NCI-H446 treated with DMSO at 0.1 percent for 48 hours (cell line): ENCODE measurements at regions not wholly inside any gene's neighbourhood (a gene's known extent, or its start where the extent isn't known, plus 50 kb on each side); places are given as distances from the start of the nearest gene placed in this dataset.

ENCODE experiments used
- DNase-seq: peaks from one replicate; lab custom pipeline; 2025; lab: John Stamatoyannopoulos, UW

DNA sequence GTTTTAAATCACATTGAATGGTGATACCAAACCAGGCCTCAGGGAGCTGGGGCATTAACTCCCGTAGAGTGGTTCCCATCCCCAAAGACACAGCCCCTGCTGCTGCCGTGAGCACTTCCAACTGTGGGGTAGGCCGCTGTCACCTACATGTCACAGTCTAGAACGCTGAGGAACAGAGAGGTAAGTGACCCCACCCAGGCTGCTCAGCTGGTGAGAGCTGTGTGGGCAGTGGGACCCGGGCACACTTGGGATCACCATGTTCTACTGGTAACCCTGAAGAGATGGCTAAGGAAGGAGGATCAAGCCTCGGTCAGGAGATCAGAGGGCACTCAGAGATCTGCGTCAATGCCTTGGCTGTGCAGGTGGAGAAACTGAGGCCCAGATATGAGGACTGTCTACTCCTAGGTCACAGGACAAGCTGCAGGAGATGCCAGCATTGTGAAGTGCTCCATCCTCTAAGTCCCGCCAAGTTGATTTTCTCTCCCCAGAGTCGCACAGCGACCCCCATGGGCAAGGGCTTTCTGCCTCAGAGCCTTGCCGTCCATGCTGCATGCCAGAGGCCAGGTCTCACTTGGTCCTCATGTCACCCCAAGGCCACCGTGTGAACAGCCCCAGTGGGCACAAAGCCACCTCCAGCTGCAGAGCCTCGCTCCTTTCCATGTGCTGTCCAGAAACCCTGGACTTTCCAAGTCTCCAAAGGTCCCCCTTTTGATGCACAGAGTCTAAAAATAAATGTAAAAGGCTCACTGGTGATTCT is 144.2 kb upstream of the OTOS start:
- no peak for DNase-seq

DNA sequence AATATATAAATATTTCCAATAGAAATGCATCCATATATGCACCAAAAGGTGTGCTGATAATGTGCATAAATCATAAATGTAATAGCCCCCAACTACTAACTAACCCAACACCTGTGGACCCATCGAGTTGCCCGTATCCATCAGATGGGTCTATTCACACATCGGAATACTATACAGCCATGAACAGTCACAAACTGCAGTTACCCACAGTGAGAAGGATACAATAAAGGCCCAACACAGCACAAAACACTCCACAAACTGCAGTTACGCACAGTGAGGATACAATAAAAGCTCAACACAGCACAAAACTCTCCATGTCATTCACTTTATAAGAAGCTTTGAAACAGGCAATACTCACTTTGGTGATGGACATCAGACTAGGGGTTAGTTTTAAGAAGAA is 145.3 kb upstream of the OTOS start:
- DNase-seq = no peak

DNA sequence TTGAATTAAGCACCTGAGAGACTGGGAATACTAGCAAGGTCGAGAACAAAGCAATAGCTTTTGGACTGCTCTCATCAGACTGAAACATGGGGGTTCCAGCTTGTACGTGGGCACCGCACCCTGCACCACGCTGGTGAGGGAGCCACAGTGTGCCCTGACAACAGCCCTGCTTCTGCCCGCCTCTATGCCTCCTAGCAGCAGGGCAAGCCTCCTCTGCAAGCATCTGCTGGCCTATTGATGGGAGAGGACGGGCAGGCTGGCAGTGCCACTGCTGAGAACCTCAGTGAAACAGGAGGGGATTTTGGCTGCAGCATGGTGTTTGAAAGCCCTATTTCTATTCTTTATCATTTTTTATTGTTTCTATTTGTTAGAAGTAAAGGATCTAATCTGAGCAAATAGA is 146.1 kb upstream of the OTOS start:
- DNase-seq = no peak

DNA sequence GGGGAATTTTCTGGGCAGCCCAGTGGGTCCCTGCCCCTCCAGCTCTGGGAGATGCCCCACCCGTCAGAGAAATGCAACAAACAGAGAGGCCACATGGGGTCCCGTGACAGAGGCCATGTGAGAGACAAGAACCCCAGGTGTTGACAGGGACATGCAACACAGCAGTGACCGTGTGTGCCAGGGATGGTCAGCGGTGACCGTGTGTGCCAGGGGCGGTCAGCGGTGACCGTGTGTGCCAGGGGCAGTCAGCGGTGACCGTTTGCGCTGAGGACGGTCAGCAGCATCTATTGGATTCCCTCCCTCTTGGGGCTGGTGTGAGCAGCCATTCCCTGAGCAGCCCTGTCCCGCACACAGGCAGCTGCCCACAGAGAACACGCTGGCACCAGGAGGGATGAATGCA is 146.6 kb upstream of the OTOS start:
- no peak for DNase-seq

DNA sequence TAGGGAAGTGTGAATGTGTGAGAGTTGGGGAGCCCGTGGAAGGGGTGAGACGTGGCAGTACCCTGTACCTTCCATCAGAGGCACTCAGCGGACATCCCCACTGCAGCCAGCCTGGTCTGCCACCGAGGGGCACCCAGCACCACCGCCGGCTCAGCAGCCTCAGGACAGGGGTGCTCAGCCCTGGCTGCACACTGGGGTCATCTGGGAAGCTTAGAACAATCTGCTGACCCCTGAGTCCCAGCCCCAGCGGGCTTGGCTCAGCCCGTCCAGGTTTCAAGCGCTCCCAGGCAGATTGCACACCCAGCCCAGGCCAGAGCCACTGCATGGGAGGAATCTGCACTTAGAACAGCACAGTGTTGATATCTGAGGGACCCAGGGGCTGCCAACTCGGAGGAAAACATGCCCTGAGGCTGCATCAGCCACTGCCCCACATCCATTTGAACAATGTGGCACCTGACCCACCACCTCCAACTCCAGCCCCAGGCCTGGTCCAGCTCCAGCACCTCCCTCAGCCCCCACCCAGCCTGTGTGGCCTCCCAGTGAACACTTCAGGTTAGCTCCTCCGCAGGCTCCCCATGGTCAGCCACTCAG is 147.1 kb upstream of the OTOS start:
- no peak for DNase-seq

DNA sequence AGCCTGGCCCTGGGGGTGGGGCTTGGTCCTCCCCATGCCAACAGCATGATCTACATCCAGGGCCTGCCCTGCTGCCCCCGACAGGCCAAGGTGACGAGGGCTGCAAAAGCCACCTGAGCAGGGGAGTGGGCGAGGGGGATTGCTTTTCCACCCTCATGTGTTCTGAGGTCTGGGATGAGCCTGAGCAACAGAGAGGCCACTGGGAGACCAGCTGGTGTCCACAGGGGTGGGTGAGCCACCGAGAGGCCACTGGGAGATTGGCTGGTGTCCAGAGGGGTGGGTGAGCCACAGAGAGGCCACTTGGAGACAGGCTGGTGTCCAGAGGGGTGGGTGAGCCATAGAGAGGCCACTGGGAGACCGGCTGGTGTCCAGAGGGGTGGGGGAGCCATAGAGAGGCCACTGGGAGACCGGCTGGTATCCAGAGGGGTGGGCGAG is 147.4 kb upstream of the GPC1 start:
- DNase-seq = no peak

DNA sequence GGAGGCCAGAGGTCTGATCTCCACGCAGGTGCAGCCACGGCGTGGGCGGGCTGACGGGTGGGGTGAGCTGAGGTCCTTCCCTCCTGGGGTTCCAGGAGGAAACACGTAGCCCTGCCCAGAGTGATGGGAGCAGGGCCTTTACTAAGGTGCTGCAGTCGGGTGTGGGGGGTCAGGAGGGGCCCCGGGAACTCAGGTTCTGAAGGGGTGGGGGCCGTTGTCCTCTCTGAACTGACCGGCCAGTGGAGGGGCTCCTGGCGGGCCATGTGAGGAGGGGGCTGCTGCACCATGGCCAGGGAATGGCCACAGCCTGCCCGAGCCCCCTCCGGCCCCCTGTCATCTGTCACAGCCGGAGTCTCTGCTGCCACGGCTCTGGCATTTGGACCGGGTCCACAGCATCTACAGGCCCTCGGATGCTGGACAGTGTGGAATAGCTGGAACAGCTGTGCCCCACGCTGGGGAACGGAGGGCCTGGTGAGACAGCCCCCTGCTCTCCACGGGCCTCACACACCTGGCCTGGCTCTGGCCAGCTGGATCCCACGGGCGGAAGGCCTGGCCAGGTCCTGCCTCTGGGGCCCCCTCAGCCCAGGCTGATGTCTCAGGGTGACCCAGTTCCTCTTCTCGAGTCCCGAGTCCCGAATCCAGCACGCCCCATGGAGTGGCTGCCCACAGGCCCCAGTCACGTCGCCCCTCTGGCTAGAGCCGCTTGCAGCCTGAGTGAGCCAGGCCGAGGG is 145.6 kb upstream of the GPC1 start:
- DNase-seq = no peak

DNA sequence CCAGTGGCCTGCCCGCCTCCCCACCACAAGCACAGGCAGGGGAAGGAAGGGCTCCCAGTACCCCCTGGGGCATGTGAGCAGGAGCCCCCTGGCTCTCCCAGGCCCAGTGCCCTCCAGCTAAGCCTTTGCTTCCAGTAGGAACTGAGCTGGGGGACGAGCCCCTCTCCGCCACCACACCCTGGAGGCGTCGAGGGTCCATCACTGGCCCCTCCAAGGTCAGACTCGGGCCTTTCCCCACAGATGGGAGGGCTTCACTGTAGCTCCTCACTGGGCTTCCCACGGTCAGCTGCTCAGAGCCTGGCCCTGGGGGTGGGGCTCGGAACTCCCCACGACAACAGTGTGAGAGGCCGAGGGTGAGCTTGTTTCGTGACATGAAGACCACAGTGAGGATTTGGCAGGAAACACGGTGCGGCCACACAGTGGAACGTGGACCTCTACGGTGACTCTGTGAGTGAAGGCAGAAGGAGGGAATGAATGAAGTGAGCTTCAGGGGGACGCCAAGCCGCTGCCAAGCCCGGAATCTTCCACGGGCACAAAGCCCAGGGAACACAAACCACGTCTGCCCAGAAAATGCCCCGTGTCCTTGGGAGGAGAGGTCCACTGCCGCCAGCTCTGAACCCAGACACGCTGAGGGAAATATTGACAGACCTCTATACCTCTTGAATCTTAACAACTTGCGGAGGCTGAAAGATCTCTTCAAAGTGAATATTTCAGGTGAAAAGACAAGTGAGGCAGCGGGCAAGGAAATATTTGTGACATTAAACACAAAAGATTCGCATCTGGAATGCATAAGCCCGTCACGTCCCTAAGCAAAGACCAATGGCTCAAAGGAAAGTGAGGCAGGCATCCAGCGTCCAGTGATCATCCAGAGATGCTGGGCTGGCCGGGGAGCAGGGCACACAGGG is 144.8 kb upstream of the GPC1 start:
- no peak for DNase-seq

DNA sequence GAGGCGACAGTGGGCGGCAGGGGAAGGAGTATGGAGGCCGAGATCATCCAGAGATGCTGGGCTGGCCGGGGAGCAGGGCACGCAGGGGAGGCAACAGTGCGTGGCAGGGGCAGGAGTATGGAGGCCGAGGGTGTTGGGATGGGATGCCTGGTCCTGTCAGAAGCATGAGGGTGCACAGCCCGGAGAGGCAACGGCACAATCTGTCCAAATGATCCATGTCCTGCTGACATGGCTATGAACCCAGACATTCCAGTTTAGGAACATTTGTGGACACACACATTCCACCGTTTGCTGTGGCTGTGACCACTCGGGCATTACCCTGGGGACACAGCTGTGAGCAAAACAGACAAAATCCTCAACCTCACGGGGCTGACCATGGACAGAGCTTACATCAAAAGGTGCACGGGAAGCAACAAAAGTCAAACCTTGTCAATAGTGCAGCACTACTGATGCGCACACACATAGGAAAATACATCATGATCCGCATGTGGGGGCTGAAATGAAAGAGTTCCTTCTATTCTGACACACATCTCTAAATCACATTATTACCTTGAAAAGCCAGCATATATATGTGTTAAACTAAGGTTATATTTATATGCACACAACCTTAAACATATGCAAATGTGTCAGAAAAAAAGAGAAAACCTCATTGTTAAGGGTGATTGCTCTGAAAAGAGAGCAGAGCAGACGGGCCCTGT is 144.0 kb upstream of the GPC1 start:
- no peak for DNase-seq

DNA sequence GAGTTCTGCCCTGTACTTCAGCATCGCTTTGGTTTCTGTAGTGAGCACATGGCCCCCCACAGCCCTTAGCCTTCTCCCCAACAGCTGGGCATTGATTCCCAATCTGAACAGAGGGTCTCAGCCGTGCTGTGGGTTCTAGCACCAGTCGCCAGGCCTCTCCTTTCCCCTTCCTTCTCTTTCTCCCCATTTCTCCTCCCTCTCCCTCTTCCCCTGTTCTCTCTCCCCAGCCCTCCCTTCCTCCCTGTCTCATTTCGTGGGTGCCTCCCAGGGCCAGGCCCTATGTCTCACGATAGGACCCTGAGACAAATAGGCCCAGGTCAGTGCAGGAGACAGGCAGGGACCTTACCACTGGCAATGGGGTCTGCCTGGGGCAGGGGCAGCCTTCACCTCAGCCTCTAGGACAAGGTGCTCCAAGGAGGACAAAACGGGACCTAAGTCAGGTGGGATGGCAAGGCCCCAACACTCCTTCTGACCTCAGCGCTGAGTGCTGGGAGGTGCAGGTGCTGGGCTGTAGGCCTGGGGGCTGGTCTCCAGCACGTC is 143.4 kb upstream of the GPC1 start:
- no peak for DNase-seq

DNA sequence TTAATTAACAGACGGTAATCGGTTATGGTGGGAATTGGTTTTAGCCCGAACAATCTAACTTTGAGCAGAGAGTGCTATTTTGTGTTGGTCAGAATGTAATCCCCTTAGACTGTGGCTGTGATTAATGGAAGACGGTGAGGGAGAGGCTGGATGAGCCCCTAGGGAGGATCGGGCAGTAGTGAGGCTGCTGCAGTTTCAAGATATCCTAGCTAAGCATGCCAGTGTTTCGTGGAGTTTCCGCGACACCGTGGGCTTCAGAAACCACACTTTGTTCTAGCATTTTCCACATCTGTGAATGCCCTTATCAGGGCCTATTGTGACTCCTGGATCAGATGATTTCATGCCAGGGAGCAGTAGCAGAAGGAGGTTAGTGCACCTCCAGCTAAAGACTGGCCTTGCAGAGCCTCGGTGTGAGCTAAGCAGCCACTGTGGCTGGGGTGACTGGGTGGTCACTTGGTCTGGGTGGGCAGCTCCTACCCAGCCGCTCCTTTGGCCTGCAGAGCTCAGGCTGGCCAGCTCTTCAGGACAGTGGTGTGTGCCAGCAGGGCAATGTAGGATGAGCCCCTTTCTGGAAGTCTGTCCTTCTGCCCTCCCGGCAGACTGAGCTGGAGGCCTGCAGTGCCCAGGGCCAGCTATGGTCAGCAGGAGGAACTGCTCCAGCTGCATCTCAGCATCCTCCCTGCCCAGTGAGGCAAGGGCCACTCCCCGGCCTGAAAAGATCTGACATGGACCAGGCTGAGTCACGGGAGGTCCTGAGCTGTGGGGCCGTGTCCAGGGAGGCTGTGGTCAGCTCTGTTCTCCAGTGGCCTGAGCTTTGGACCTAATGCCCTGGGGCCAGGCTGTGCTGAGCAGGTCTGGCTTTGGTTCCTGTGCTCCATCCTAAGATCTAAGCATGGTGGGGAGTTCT is 142.6 kb upstream of the GPC1 start:
- DNase-seq = no peak

DNA sequence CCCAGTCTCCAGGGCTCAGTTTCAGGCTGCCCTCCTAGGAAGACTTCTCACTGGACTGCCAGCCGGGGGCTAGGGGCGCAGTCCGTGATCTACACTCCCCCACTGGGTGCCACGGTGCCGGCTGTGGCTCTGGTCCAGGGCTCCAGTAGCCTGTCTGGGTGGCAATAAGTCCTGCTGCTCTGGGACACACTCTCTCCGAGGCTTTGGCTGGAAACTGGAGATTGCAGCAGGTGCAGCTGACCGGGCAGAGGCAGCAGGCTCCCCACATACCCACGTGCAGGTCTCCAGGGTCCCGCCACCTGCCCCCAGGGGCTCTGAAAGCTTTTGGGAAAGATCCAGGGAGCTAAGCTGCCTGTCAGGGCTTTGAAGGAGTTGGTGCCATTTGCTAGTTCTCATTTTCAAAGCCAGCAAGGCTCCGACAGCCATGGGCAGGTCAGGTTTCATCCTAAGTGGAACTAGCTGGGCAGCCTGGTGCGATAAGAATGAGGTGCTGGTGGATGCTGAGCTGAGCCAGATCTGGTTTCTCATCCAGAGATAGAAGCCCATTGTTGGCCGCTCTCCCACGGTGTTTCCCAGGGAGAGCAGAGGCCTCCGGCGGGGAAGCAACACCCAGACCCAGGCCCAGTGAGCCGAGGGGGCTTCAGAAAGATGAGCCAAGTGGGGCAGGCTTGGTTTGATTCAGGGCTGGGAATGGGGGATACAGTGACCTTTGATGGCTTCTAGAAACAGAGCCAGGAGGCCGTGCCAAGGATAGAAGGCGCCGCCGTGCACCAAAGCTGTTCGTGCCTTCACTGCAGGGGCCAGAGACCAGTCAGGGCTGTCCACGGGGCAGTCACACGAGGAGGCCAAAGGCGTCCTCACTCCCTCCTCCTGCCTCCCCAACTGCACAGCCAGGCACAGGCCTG is 141.7 kb upstream of the GPC1 start:
- no peak for DNase-seq

DNA sequence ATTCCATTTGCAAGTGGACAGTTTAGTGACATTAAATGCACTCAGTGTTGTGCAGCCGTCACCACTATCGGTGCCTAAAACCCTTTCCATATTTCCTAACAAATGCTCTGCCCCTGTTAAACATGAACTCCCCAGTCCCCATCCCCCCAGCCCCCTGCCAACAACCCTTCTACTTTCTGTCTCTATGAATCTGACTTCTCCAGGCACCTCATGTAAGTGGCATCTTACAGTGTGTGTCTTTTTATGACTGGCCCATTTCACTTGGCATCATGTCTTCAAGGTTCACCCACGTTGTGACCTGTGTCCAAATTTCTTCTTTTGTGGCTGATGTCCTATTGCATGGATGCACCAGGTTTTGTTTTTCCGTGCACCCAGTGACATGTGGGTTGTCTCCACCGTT is 140.9 kb upstream of the GPC1 start:
- no peak for DNase-seq

DNA sequence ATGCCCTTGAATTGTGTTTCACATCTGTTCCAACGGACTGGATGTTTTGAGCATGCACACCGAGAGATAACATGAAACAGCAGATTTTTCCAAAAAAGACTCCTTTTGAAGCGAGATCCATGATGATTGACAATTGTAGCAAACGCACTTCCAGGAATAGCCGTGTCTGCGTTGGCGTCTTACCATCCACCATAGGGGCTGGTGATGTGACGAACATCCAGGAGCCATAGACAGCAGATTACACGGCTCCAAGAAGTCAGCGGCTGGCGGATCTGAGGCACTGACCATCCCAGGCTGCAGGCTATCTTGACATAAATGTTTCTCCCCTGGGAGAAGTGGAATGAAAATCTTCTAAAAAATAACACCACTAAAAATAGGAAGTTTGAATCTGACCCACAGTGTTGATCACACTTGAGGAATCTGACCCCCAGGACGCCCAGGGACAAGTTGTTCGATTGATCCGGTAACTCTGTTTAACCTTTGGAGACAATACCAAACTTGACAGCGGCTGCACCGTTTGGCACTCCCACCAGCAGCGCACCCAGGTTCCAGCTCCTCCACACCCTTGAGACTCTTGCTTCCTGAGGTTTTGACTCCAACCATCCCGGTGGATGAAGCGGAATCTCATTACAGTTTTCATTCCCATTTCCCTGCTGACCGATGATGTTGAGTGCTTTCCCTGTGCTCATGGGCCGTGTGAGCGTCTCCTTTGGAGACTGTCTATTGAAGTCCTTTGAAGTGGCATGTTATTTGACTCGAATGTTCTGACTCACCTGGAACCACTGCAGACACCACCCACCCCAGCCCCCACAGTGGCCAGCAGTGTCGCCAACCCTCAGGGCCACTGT is 140.0 kb upstream of the GPC1 start:
- DNase-seq = no peak

DNA sequence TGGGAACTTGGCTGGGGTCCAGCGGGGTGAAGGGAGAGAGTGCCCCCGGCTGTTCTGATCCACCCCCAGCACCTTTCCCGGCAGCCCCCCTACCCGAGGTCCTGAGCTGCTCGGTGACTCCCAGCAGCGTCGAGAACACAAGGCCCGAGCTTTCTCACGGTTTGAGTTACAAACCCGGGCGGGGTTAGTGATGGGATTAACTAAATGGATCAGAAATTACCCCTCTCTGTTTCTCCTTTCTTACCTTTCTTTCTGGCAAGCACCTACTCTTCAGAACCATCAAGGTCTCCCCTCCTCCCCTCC is 139.4 kb upstream of the GPC1 start:
- DNase-seq = no peak

DNA sequence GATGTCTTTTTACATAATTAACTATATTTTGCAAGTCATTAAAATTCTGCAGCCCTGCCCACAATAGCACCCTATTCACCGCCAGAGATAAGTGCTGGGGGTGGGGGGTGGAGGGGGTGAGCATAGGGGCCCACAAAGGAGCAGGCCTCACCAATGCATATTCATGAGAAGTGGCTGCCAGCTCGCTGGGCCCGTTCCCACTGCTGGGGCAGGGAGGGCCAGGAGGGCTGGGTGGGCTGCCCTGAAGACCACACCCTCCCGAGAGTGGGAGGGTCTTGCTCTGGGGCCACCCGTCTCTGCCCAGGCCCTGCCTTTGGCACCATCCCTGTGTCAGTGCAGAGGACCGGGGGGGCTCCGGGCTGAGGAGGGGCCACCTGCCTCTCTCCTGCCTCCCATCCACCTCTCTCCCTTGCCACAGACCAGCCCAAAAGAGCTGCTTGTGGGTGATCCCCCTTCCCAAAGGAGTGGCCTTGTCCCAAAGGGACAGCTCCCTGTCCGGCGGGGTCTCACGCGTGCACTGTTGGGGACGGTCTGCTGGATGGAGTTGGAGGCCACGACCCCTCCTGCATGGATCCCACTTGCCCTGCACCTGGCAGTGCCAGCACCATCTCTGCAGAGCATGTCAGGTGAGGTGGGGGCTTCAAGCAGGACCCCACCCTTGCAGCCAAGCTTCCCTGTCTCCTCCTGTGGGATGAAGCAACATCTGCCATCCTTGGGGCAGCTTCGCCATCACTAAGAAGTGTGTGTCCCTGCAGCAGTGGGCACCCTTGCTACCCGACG is 138.8 kb upstream of the GPC1 start:
- DNase-seq = no peak

DNA sequence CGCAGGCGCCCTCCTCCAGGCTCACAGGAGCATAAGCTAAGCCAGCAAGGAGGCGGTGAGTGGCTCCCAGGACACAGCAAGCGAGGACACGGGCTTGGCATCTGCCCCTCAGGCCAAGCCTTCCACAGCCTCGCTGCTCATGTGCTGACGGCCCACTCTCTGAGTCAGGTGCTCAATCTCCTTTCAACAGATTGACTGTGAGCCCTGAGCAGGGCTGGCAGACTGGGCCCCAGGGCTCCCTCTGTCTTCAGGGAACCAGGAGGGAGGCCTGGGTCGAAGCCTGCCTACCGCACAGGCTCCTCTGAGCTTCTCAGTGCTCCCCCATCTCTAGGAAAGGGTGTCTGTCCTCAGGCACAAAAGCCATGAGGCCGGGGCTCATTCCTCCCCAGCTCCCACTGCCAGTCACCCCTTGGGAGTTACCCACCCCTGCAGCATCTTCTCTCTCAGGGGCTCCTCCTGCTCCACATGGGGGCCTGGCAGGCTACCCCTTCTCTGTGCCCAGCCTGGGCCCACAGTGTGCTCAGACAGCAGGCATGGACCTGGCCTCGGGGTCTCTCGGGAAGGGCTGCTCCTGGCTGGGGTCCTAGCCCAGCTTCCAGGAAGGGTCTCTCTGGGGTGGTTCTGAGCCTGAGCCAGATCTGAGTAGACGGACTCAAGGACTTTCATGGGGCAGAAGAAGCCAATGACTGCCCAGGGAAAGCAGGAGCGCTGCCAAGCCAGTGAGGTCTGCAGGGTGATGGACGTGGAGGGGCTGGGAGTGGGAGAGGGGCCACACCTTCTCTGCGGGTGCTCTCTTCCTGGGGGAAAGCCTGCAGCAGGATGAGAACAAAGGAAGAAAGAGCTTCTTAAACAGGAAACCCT is 138.0 kb upstream of the GPC1 start:
- no peak for DNase-seq
